SU-DHL-6 (cell line): ENCODE measurements at regions not wholly inside any gene's neighbourhood (a gene's known extent, or its start where the extent isn't known, plus 50 kb on each side); places are given as distances from the start of the nearest gene placed in this dataset.

Experiments
- H2AFZ ChIP-seq: fragments of 200-600 bp; sonication (generic); 2 replicates; pipeline ENCODE4 v1.6.1; 2014; ENCODE audit warnings: low read depth, mild to moderate bottlenecking, moderate library complexity, mixed read lengths, antibody characterized with exemption, low read length; ENCODE audit not compliant: severe bottlenecking
- H3F3A ChIP-seq: fragments of 200-600 bp; shearing (Covaris generic); 2 replicates; pipeline ENCODE4 v1.6.0; 2016; ENCODE audit warnings: antibody characterized with exemption, mild to moderate bottlenecking; ENCODE audit not compliant: insufficient read depth
- H3K27ac ChIP-seq: fragments of 200-600 bp; sonication (generic); 2 replicates; pipeline ENCODE4 v1.5.1; 2016; ENCODE audit warnings: low read depth, mild to moderate bottlenecking, low read length, moderate library complexity, mixed read lengths
- H3K27me3 ChIP-seq: fragments of 200-600 bp; sonication (generic), shearing (Covaris generic); 2 replicates; pipeline ENCODE4 v1.6.0; 2014; ENCODE audit warnings: mild to moderate bottlenecking, low read length
- H3K36me3 ChIP-seq: fragments of 200-600 bp; sonication (generic); 2 replicates; pipeline ENCODE4 v1.6.1; 2014; ENCODE audit warnings: mild to moderate bottlenecking, low read length, mixed read lengths
- H3K4me2 ChIP-seq: fragments of 300-600, 200-600 bp; shearing (Covaris generic), sonication (generic); 2 replicates; pipeline ENCODE4 v1.6.0; 2014; ENCODE audit warnings: low read length, low read depth, mild to moderate bottlenecking; ENCODE audit not compliant: poor library complexity, severe bottlenecking
- H3K4me3 ChIP-seq: fragments of 200-600 bp; sonication (generic); 2 replicates; pipeline ENCODE4 v1.5.1; 2014; ENCODE audit warnings: antibody characterized with exemption, low read length, mild to moderate bottlenecking, mixed read lengths; ENCODE audit not compliant: insufficient read depth, poor library complexity, severe bottlenecking
- H3K79me2 ChIP-seq: fragments of 200-600 bp; sonication (generic); 2 replicates; pipeline ENCODE4 v1.6.1; 2014; ENCODE audit warnings: mild to moderate bottlenecking, low read length, moderate library complexity; ENCODE audit not compliant: insufficient read depth
- H3K9ac ChIP-seq: fragments of 200-600 bp; sonication (generic); 2 replicates; pipeline ENCODE4 v1.7.0; 2014; ENCODE audit warnings: mild to moderate bottlenecking, low read length
- H3K9me2 ChIP-seq: fragments of 200-600 bp; sonication (generic); replicated peaks from 2 replicates; pipeline ENCODE4 v1.6.1; 2014; ENCODE audit warnings: low read length; ENCODE audit not compliant: insufficient read depth
- H3K9me3 ChIP-seq: fragments of 200-600 bp; sonication (generic); 2 replicates; pipeline ENCODE4 v1.6.1; 2014; ENCODE audit warnings: low read length, mixed read lengths; ENCODE audit not compliant: insufficient read depth
- H4K20me1 ChIP-seq: fragments of 200-600 bp; sonication (generic); 2 replicates; pipeline ENCODE4 v1.6.1; 2014; ENCODE audit warnings: low read depth, mild to moderate bottlenecking, antibody characterized with exemption, low read length, moderate library complexity, mixed read lengths
- CTCF ChIP-seq: fragments of 200-600 bp; sonication (generic); IDR thresholded peaks from one replicate; pipeline ENCODE4 v1.5.1; 2017; ENCODE audit warnings: antibody characterized with exemption, mild to moderate bottlenecking, low read length, moderate library complexity; ENCODE audit not compliant: insufficient read depth, poor library complexity, severe bottlenecking
- EZH2phosphoT487 ChIP-seq: fragments of 200-600 bp; sonication (generic), shearing (Covaris generic); conservative IDR thresholded peaks from 2 replicates; pipeline ENCODE4 v1.6.1; 2018; ENCODE audit warnings: mild to moderate bottlenecking, antibody characterized with exemption, low read length, moderate library complexity, mixed read lengths

- Histone ChIP-seq H4K20me1 (no peaks in the 10 kb centered on the region), H3F3A (no peaks in the 10 kb centered on the region), H3K27me3 (no peaks in the 10 kb centered on the region), H3K9ac (no peak overlapping the region), H3K27ac (no peak overlapping the region), H3K9me3 (no peaks in the 10 kb centered on the region), H3K9me2 (no peaks in the 10 kb centered on the region), H2AFZ (no peak overlapping the region), H3K79me2 (no peaks in the 10 kb centered on the region), H3K4me3 (no peak overlapping the region), H3K4me2 (no peak overlapping the region), H3K36me3 (no peaks in the 10 kb centered on the region)
- TF ChIP-seq EZH2phosphoT487 (no peak), CTCF (no peak)
Measured at GRCh38 chr4:59387759-59388758, 1812.1 kb upstream of the ADGRL3 start.

GRCh38 chr4:59393780-59394179, 1806.3 kb upstream of the ADGRL3 start:
- Histone ChIP-seq H3K4me3 (no peak overlapping the region), H3K36me3 (no peaks in the 10 kb centered on the region), H3K4me2 (no peak overlapping the region), H3K9ac (no peak overlapping the region), H3K79me2 (no peaks in the 10 kb centered on the region), H3K9me3 (no peaks in the 10 kb centered on the region), H2AFZ (no peak overlapping the region), H4K20me1 (no peaks in the 10 kb centered on the region), H3F3A (no peaks in the 10 kb centered on the region), H3K9me2 (no peaks in the 10 kb centered on the region), H3K27ac (no peak overlapping the region), H3K27me3 (no peaks in the 10 kb centered on the region)
- TF ChIP-seq EZH2phosphoT487 (no peak), CTCF (no peak)

GRCh38 chr4:59400334-59400733, 1799.8 kb upstream of the ADGRL3 start:
- no peaks in the 10 kb centered on the region for H3K9me2 ChIP-seq
- no peak overlapping the region for H3K4me2 ChIP-seq
- no peak overlapping the region for H3K27ac ChIP-seq
- TF ChIP-seq EZH2phosphoT487, result no peak
- H3K9me3 ChIP-seq, result no peaks in the 10 kb centered on the region
- no peaks in the 10 kb centered on the region for H4K20me1 ChIP-seq
- H3K4me3 ChIP-seq, result no peak overlapping the region
- no peaks in the 10 kb centered on the region for H3K36me3 ChIP-seq
- H2AFZ ChIP-seq, result no peak overlapping the region
- no peaks in the 10 kb centered on the region for H3F3A ChIP-seq
- H3K79me2 ChIP-seq, result no peaks in the 10 kb centered on the region
- H3K27me3 ChIP-seq, result no peaks in the 10 kb centered on the region
- no peak overlapping the region for H3K9ac ChIP-seq

GRCh38 chr4:59409647-59410046, 1790.5 kb upstream of the ADGRL3 start:
- TF ChIP-seq CTCF, result no peak
- TF ChIP-seq EZH2phosphoT487, result no peak
- Histone ChIP-seq H3F3A (no peaks in the 10 kb centered on the region), H3K27me3 (no peaks in the 10 kb centered on the region), H3K9ac (no peak overlapping the region), H2AFZ (no peak overlapping the region), H4K20me1 (no peaks in the 10 kb centered on the region), H3K36me3 (no peaks in the 10 kb centered on the region), H3K79me2 (no peaks in the 10 kb centered on the region), H3K4me2 (no peak overlapping the region), H3K9me3 (no peaks in the 10 kb centered on the region), H3K27ac (no peak overlapping the region), H3K9me2 (no peaks in the 10 kb centered on the region), H3K4me3 (no peak overlapping the region)
